Heart right ventricle (tissue), 16 donors: ENCODE measurements at regions not wholly inside any gene's neighbourhood (a gene's known extent, or its start where the extent isn't known, plus 50 kb on each side); places are given as distances from the start of the nearest gene placed in this dataset.

Source experiments
- ATAC-seq, 8 donors: fragments of 200-7000 bp; cut with Tn5 transposase; one replicate each; pipeline ENCODE4 v1.9.1; 2020; ENCODE audit warnings: mild to moderate bottlenecking in 8 of 8, moderate library complexity in 8 of 8, moderate number of reproducible peaks in 1 of 8
- DNase-seq, 2 donors: peaks; one replicate each; pipeline ENCODE4 v3.0.0-alpha.2; 2020
- H3K27ac ChIP-seq, 10 donors: fragments of 200-600 bp; sonication (generic) in 2 of 10; one replicate each; pipeline versions ENCODE4 v1.5.0 to v1.8.0; 2020 to 2022; ENCODE audit warnings: mild to moderate bottlenecking in 3 of 10
- H3K27me3 ChIP-seq, 7 donors: fragments of 200-600 bp; one replicate each; pipeline ENCODE4 v1.8.0; 2021 to 2022; ENCODE audit warnings: mild to moderate bottlenecking in 2 of 7
- H3K36me3 ChIP-seq, 9 donors: fragments of 200-600 bp; sonication (generic) in 1 of 9; one replicate each; pipeline versions ENCODE4 v1.5.0 to v1.8.0; 2020 to 2022; ENCODE audit warnings: mild to moderate bottlenecking in 2 of 9
- H3K4me1 ChIP-seq, 9 donors: fragments of 200-600 bp; sonication (generic) in 1 of 9; one replicate each; pipeline versions ENCODE4 v1.5.0 to v1.8.0; 2020 to 2022; ENCODE audit warnings: mild to moderate bottlenecking in 4 of 9
- H3K4me3 ChIP-seq, 10 donors: fragments of 200-600 bp; sonication (generic) in 2 of 10; one replicate each; pipeline versions ENCODE4 v1.5.0 to v1.8.0; 2020 to 2022; ENCODE audit warnings: mild to moderate bottlenecking in 7 of 10, moderate library complexity in 2 of 10
- H3K9me3 ChIP-seq, 11 donors: fragments of 200-600 bp in 10 of 11; sonication (generic) in 2 of 11; one replicate each; pipeline versions ENCODE4 v1.5.0 to v1.8.0; 2013 to 2022; ENCODE audit warnings: mild to moderate bottlenecking in 2 of 11, control low read depth in 1 of 11, moderate library complexity in 1 of 11
- WGBS, 2 donors: extraction: QIAGEN DNeasy Blood & Tissue Kit; methylation state at CpG; one replicate each; pipeline ENCODE4 v1.1.7; 2013; ENCODE audit warnings: inconsistent platforms in 1 of 2; 5-methylcytosine and 5-hydroxymethylcytosine counted together
- intact Hi-C, 10 donors: fragments of 100-400 bp; cut with DNase I; formaldehyde crosslinking; loops; one replicate each; pipeline versions ENCODE4 v1.11.1 to v1.14.2; 2022
- TF ChIP-seq, protein P1 (sequence below), 9 donors: fragments of 200-600 bp; sonication (generic) in 2 of 9; IDR thresholded peaks; one replicate each; pipeline versions ENCODE4 v1.5.0 to v1.8.0; 2021 to 2022; ENCODE audit warnings: antibody characterized with exemption in 9 of 9, mild to moderate bottlenecking in 5 of 9, moderate library complexity in 1 of 9
- donor health status: Arrhythmogenic right ventricular cardiomyopathy.
- donor health status: ischemic (EF 13 %, LVEDD 7.1; RV severe dilation, severe dysfunction).
- donor health status: healthy with polysubstance abuse.
- donor health status: DM: no; HTN: yes; CAD: no.
- donor health status: DM: no; HTN: no; CAD: no.
- donor health status: ischemic (EF 25% LVEDD 6.9; RV normal size, moderate dysfunction).
- donor health status: ischemic (EF 25% LVEDD 5.7; RV mildly dilated, moderate dysfunction).
- donor health status: healthy.
- donor health status: DM: yes; HTN: yes; CAD: no.
- donor health status: Ischemic cardiomyopathy.
- donor health status: ischemic (EF 35%, LVEDD 5.7; RV mildly dilated, moderate dysfunction).
- donor health status: nonischemic (EF 11% LVEDD 7.7; RV severe dilation, severe dysfunction).
- donor health status: DM: yes; HTN: yes; CAD: no.
- donor health status: PGD.
- donor health status: ischemic (EF 29% LVEDD 5.4; RV normal size, mild dysfunction).
- donor health status: nonischemic (EF 23%, LVEDD 6.1; RV moderate dilation, normal function).

DNA sequence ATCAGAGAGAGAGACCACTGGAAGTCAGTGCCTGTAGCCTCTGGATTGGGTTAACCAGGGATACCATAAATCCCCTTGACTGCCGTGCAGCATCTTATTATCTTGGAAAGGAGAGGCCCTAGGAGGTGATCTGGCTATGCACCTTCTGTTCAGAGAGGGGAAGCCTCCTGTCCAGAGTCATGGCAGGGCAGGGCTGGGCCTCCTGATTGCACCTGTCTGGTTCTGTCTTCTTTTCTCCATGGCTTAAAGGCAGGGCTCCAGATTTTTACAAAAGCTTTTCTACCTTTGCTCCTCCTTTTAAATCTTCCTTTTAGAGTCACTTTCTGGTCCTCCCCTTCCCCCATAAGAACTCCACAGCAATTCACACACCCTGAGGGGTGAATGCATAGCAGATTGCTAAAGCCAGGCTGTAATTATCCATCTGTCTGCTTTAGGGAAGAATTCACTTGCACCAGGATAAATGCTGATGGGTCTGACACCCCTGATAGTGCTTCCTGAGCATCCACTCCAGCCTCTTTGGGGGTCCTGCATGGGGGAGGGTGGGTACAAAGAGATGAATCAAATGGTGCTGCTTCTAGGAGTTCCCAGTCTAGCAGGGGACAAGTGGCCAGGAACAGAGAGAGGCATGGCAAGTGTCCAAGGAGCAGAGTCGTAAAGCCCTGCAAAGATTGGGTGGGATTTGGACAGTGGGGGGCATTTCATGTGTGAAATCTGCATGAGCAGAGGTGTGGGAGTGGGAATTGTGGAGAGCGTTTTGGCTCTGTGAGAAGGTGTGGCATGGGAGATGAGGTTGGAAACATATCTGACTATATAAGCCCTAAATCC is 141.3 kb upstream of the ALDH1B1 start:
- Histone ChIP-seq H3K27me3 (no peaks in the 10 kb centered on the region), H3K27ac (no peak overlapping the region), H3K9me3 (peaks cover 0 to 6% (median 0%) of the 10 kb centered on the region in 11 donors), H3K4me3 (no peak overlapping the region), H3K36me3 (no peaks in the 10 kb centered on the region), H3K4me1 (no peaks in the 10 kb centered on the region)
- TF ChIP-seq, protein P1, sequence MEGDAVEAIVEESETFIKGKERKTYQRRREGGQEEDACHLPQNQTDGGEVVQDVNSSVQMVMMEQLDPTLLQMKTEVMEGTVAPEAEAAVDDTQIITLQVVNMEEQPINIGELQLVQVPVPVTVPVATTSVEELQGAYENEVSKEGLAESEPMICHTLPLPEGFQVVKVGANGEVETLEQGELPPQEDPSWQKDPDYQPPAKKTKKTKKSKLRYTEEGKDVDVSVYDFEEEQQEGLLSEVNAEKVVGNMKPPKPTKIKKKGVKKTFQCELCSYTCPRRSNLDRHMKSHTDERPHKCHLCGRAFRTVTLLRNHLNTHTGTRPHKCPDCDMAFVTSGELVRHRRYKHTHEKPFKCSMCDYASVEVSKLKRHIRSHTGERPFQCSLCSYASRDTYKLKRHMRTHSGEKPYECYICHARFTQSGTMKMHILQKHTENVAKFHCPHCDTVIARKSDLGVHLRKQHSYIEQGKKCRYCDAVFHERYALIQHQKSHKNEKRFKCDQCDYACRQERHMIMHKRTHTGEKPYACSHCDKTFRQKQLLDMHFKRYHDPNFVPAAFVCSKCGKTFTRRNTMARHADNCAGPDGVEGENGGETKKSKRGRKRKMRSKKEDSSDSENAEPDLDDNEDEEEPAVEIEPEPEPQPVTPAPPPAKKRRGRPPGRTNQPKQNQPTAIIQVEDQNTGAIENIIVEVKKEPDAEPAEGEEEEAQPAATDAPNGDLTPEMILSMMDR (IDR thresholded peaks at IDR 0.05) = no peak
- 48 to 60% methylated on average over 3 of the region's 3 CpGs for WGBS, 2 donors
- DNase-seq (no peak), ATAC-seq (no peak)
- intact Hi-C loops = loop anchor here in 1 of 10 donors (10.0 kb wide), 1 partner anchor 54 kb away; no protein-coding TSS in a partner anchor

DNA sequence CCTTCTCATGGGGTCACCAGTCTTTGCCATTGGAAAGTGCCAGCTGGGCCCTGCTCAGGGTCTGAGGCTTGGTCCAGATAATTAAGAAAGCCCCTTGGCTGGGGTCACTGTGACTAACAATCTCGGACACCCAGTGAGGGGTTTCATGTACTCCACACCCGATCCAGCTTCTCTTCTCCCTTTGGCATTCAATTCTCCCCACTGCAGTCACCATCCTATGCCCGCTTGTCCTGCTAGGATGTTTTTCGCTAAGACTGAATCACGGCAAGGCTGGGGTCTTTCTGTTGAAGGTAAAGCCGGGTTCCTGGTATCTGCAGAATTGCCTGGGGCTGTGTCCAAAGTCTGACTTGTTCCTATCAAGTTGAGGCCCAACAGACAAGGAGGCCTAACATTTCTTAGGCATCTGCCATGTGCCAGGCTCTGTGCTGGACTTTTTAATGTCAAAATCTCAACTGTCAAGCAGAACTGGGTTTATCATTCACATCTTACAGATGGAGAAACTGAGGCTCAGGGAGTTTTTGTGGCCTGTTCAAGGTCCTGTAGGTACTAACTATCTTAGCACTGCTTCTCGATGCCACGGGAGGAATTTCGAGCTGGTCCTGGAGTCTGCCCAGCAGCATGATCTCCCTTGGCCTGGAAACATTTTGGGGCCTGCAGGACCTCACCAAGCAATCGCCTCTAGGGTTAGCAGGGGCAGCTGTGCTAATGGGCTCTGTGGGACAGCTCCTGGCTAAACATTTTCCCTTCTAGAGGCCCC is 142.0 kb upstream of the ALDH1B1 start:
- H3K4me3 ChIP-seq = no peak overlapping the region
- WGBS, 2 donors = 83 to 89% methylated on average over 10 of the region's 10 CpGs
- no peaks in the 10 kb centered on the region for H3K27me3 ChIP-seq
- intact Hi-C loops = loop anchor here in 1 of 10 donors (10.0 kb wide), 1 partner anchor 54 kb away; no protein-coding TSS in a partner anchor
- H3K36me3 ChIP-seq = no peaks in the 10 kb centered on the region
- DNase-seq (no peak), ATAC-seq (no peak)
- no peaks in the 10 kb centered on the region for H3K4me1 ChIP-seq
- TF ChIP-seq, protein P1 (IDR thresholded peaks at IDR 0.05) = no peak
- peaks cover 0 to 6% (median 0%) of the 10 kb centered on the region in 11 donors for H3K9me3 ChIP-seq
- no peak overlapping the region for H3K27ac ChIP-seq

DNA sequence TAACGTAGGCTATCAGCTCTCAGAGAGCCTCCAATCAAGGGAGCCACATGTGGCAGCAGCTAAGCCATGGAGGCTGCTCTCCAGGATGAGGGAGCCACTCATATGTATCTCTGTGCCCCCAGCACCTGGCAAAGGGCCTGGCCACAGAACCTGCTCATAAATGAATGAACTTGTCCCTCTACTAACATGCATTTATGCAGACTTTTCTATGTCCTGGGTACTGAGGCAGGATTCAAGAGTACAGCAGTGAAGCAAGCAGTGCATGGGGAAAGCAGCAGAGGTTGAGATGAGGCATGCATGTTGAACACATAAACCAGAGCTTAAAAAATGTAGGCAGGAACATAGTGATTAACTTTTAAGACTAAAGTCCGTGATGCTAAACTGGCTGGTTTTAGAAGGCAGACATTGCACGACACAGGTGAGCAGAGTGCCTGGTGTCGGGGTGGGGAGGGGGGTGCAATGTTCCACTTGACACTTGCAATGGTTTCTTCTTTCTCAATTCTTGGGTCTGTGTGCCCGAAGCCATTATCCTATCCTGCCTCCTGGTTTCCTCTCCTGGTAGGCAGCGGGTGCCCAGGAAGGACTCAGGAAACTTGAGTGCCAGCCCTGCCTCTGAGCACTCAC is 142.8 kb upstream of the ALDH1B1 start:
- H3K4me1 ChIP-seq = no peaks in the 10 kb centered on the region
- no peak overlapping the region for H3K4me3 ChIP-seq
- H3K27ac ChIP-seq = no peak overlapping the region
- TF ChIP-seq, protein P1 (IDR thresholded peaks at IDR 0.05) = no peak
- H3K27me3 ChIP-seq = no peaks in the 10 kb centered on the region
- intact Hi-C loops = loop anchor here in 1 of 10 donors (10.0 kb wide), 1 partner anchor 55 kb away; no protein-coding TSS in a partner anchor
- WGBS, 2 donors = 77 to 78% methylated on average over 6 of the region's 6 CpGs
- no peak for DNase-seq
- no peak for ATAC-seq
- H3K36me3 ChIP-seq = no peaks in the 10 kb centered on the region
- H3K9me3 ChIP-seq = peaks cover 0 to 6% (median 0%) of the 10 kb centered on the region in 11 donors

GRCh38 chr9:38249049-38249448 is 143.5 kb upstream of the ALDH1B1 start:
- ATAC-seq (no peak), DNase-seq (no peak)
- Histone ChIP-seq H3K4me1 (no peaks in the 10 kb centered on the region), H3K36me3 (no peaks in the 10 kb centered on the region), H3K27ac (no peak overlapping the region), H3K27me3 (peaks cover 0 to 2% (median 0%) of the 10 kb centered on the region in 7 donors), H3K4me3 (no peak overlapping the region), H3K9me3 (peaks cover 0 to 6% (median 0%) of the 10 kb centered on the region in 11 donors)
- 75 to 79% methylated on average over 3 of the region's 3 CpGs for WGBS, 2 donors
- TF ChIP-seq, protein P1 (IDR thresholded peaks at IDR 0.05) = no peak
- intact Hi-C loops = no loop called here
